ENCODE measurements at regions not wholly inside any gene's neighbourhood (a gene's known extent, or its start where the extent isn't known, plus 50 kb on each side); places are given as distances from the start of the nearest gene placed in this dataset.

GRCh38 chr11:119910650-119911049 lies 181.7 kb upstream of the NECTIN1 start:
- TF ChIP-seq CTCF (IDR thresholded peaks at IDR 0.05) (no peak), POLR2A (IDR thresholded peaks at IDR 0.05) (no peak)
